Neural progenitor cell (in vitro differentiated cells): ENCODE measurements at regions not wholly inside any gene's neighbourhood (a gene's known extent, or its start where the extent isn't known, plus 50 kb on each side); places are given as distances from the start of the nearest gene placed in this dataset.

Source experiments
- EZH2 ChIP-seq: fragments of 200-600 bp; sonication (generic); IDR thresholded peaks from 2 replicates; pipeline ENCODE4 v1.6.1; 2017; ENCODE audit warnings: antibody characterized with exemption, mild to moderate bottlenecking, moderate library complexity
- TF ChIP-seq, protein P1 (sequence below): fragments of 200-600 bp; sonication (generic); IDR thresholded peaks from 2 replicates; pipeline ENCODE4 v1.5.1; 2017; ENCODE audit warnings: antibody characterized with exemption, mild to moderate bottlenecking

DNA sequence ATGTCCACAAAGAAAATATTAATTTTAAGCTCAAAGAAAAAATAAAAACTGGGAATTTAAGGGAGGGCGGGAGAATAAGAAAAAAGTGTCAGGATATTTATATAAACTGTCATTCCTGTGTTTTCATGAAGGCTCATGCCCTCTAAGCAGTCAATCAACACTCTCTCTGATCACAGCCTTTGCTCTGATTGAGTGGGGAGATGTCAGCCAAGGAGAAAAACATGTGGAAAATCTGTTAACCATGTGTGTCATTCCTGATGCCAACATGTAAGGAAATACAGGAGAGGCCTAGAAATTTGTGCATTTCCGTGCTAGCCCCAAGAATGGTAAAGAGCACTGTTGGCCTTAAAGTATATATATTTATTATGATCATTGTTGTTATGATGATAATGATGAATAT lies 137.9 kb upstream of the IRX5 start:
- TF ChIP-seq, protein P1, sequence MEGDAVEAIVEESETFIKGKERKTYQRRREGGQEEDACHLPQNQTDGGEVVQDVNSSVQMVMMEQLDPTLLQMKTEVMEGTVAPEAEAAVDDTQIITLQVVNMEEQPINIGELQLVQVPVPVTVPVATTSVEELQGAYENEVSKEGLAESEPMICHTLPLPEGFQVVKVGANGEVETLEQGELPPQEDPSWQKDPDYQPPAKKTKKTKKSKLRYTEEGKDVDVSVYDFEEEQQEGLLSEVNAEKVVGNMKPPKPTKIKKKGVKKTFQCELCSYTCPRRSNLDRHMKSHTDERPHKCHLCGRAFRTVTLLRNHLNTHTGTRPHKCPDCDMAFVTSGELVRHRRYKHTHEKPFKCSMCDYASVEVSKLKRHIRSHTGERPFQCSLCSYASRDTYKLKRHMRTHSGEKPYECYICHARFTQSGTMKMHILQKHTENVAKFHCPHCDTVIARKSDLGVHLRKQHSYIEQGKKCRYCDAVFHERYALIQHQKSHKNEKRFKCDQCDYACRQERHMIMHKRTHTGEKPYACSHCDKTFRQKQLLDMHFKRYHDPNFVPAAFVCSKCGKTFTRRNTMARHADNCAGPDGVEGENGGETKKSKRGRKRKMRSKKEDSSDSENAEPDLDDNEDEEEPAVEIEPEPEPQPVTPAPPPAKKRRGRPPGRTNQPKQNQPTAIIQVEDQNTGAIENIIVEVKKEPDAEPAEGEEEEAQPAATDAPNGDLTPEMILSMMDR = no peak
- no peak for TF ChIP-seq EZH2
